HepG2 (cell line): ENCODE measurements at regions not wholly inside any gene's neighbourhood (a gene's known extent, or its start where the extent isn't known, plus 50 kb on each side); places are given as distances from the start of the nearest gene placed in this dataset.

Experiments used
- ATAC-seq: fragments of 200-7000 bp; cut with Tn5 transposase; 3 replicates; pipeline ENCODE4 v1.9.1; 2020; ENCODE audit warnings: mild to moderate bottlenecking, moderate library complexity
- BruUV-seq: library from RNA; stranded (reverse); fragments of 400-500 nt; replicated peaks from 2 replicates; lab custom pipeline; 2021; lab: Mats Ljungman, UMichigan
- CTCF ChIA-PET: fragments of 300-600 bp; formaldehyde crosslinking; extraction: SDS; loops from one replicate; lab custom pipeline; 2021; ENCODE audit warnings: low total read pairs, inconsistent platforms, low intra/inter-chr PET ratio; lab: Yijun Ruan, JAX
- POLR2A ChIA-PET: fragments of 350-600 bp; sonication (Branson Sonifier 250); formaldehyde crosslinking; loops from one replicate; lab custom pipeline; 2020; ENCODE audit warnings: antibody characterized with exemption, inconsistent platforms; lab: Yijun Ruan, JAX
- DNase-seq: peaks from one replicate; pipeline ENCODE4 v3.0.0-alpha.2; 2015; ENCODE audit warnings: low spot score
- FAIRE-seq: peaks from 3 replicates; lab custom pipeline; 2011; peaks lifted over from hg19 to GRCh38; lab: Jason Lieb, UNC
- H2AFZ ChIP-seq: one replicate; pipeline ENCODE4 v1.6.1; 2011; ENCODE audit warnings: low read length, inconsistent platforms
- H3K27ac ChIP-seq: fragments of 300-600 bp; 3 replicates; pipeline ENCODE4 v1.8.0; 2011; ENCODE audit warnings: mixed run types, mild to moderate bottlenecking, mixed read lengths, low read length, inconsistent platforms; ENCODE audit not compliant: insufficient read depth; ENCODE audit errors: extremely low read length
- H3K27me3 ChIP-seq, 2 experiments: fragments of 200-600 bp in 1 of 2; 2 replicates in 1 of 2; 3 replicates in 1 of 2; pipeline versions ENCODE4 v1.6.0 to v1.8.0; 2011; ENCODE audit warnings: low read length in 2 of 2, mild to moderate bottlenecking in 2 of 2, moderate library complexity in 2 of 2, inconsistent platforms in 1 of 2; ENCODE audit not compliant: insufficient read depth in 2 of 2, control insufficient read depth in 1 of 2
- H3K36me3 ChIP-seq, 2 experiments: fragments of 200-600 bp in 1 of 2; replicated peaks in 1 of 2; 2 replicates in 1 of 2; 3 replicates in 1 of 2; pipeline versions ENCODE4 v1.5.1 to v1.8.0; 2011; ENCODE audit warnings: low read length in 2 of 2, inconsistent platforms in 1 of 2; ENCODE audit not compliant: insufficient read depth in 2 of 2, control insufficient read depth in 1 of 2
- H3K4me1 ChIP-seq: 2 replicates; pipeline ENCODE4 v1.5.1; 2012; ENCODE audit warnings: low read length, inconsistent platforms; ENCODE audit not compliant: insufficient read depth
- H3K4me2 ChIP-seq: 2 replicates; pipeline ENCODE4 v1.6.0; 2011; ENCODE audit warnings: low read depth, low read length, inconsistent platforms
- H3K4me3 ChIP-seq, 3 experiments: fragments of 200-600 bp in 1 of 3; sonication (generic), shearing (Covaris generic) in 1 of 3; replicated peaks in 1 of 3; 2 replicates each; pipeline ENCODE4 v1.5.1; 2011 to 2016; ENCODE audit warnings: low read length in 3 of 3, inconsistent platforms in 2 of 3, low read depth in 2 of 3, mild to moderate bottlenecking in 2 of 3, control low read depth in 1 of 3, mixed read lengths in 1 of 3; ENCODE audit not compliant: insufficient read depth in 1 of 3
- H3K79me2 ChIP-seq: one replicate; pipeline ENCODE4 v1.6.1; 2011; ENCODE audit warnings: low read length, inconsistent platforms; ENCODE audit not compliant: insufficient read depth
- H3K9ac ChIP-seq: 2 replicates; pipeline ENCODE4 v1.6.0; 2011; ENCODE audit warnings: mild to moderate bottlenecking, low read depth, low read length, inconsistent platforms; ENCODE audit not compliant: insufficient read depth
- H3K9me3 ChIP-seq: 2 replicates; pipeline ENCODE4 v1.5.1; 2012; ENCODE audit warnings: mild to moderate bottlenecking, low read length
- H4K20me1 ChIP-seq: 2 replicates; pipeline ENCODE4 v1.6.0; 2011; ENCODE audit warnings: inconsistent platforms, mild to moderate bottlenecking, low read length, moderate library complexity; ENCODE audit not compliant: insufficient read depth
- CAMTA2 ChIP-seq: sonication (generic); formaldehyde crosslinking; IDR thresholded peaks from 2 replicates; pipeline ENCODE4 v1.4.0; 2020; ENCODE audit warnings: mild to moderate bottlenecking, missing genetic modification reagents, borderline replicate concordance
- DPF2 ChIP-seq: sonication (generic); formaldehyde crosslinking; IDR thresholded peaks from 2 replicates; pipeline ENCODE4 v1.4.0; 2020; ENCODE audit warnings: mild to moderate bottlenecking, low read depth, missing genetic modification reagents, borderline replicate concordance
- FOXA1 ChIP-seq, 2 experiments: fragments of 450-650 bp in 1 of 2; sonication (generic) in 1 of 2; formaldehyde crosslinking in 1 of 2; IDR thresholded peaks; 2 replicates each; pipeline versions ENCODE4 v1.4.0 to v1.6.1; 2016 to 2020; ENCODE audit warnings: missing genetic modification reagents in 1 of 2
- HDAC2 ChIP-seq: sonication (generic); formaldehyde crosslinking; IDR thresholded peaks from 2 replicates; pipeline ENCODE4 v1.4.0; 2020; ENCODE audit warnings: missing genetic modification reagents
- HOXA5 ChIP-seq: sonication (generic); formaldehyde crosslinking; IDR thresholded peaks from 2 replicates; pipeline ENCODE4 v1.4.0; 2020; ENCODE audit warnings: missing genetic modification reagents
- IKZF1 ChIP-seq: fragments of 450-650 bp; IDR thresholded peaks from 2 replicates; pipeline ENCODE4 v1.7.1; 2016
- ISL2 ChIP-seq: sonication (generic); formaldehyde crosslinking; IDR thresholded peaks from 2 replicates; pipeline ENCODE4 v1.5.0; 2020; ENCODE audit warnings: missing genetic modification reagents
- MED8 ChIP-seq: sonication (generic); formaldehyde crosslinking; IDR thresholded peaks from 2 replicates; pipeline ENCODE4 v1.8.1; 2023; ENCODE audit warnings: mild to moderate bottlenecking, missing genetic modification reagents; ENCODE audit not compliant: insufficient replicate concordance
- MYC ChIP-seq: sonication (generic); formaldehyde crosslinking; IDR thresholded peaks from 2 replicates; pipeline ENCODE4 v1.9.0; 2021; ENCODE audit warnings: missing genetic modification reagents, borderline replicate concordance
- RARA ChIP-seq: IDR thresholded peaks from 2 replicates; pipeline ENCODE4 v1.6.1; 2016; ENCODE audit warnings: missing genetic modification reagents, missing compliant biosample characterization
- SIX1 ChIP-seq: sonication (generic); formaldehyde crosslinking; IDR thresholded peaks from 2 replicates; pipeline ENCODE4 v1.4.0; 2020; ENCODE audit warnings: missing genetic modification reagents, borderline replicate concordance
- SKI ChIP-seq: fragments of 450-650 bp; IDR thresholded peaks from one replicate; pipeline ENCODE4 v1.6.1; 2018; ENCODE audit warnings: mild to moderate bottlenecking; ENCODE audit not compliant: partially characterized antibody
- THYN1 ChIP-seq: sonication (generic); formaldehyde crosslinking; IDR thresholded peaks from 2 replicates; pipeline ENCODE4 v1.8.1; 2023; ENCODE audit warnings: low read depth, mild to moderate bottlenecking, moderate library complexity, missing genetic modification reagents, borderline replicate concordance
- ZBTB20 ChIP-seq: sonication (generic); formaldehyde crosslinking; IDR thresholded peaks from 2 replicates; pipeline ENCODE4 v1.8.1; 2023; ENCODE audit warnings: missing genetic modification reagents, low read depth, mild to moderate bottlenecking, borderline replicate concordance
- ZMYM4 ChIP-seq: sonication (generic); formaldehyde crosslinking; IDR thresholded peaks from 2 replicates; pipeline ENCODE4 v1.8.1; 2023; ENCODE audit warnings: mild to moderate bottlenecking, missing genetic modification reagents
- ZNF460 ChIP-seq: sonication (generic); formaldehyde crosslinking; IDR thresholded peaks from 2 replicates; pipeline ENCODE4 v1.5.1; 2020; ENCODE audit warnings: missing genetic modification reagents, mild to moderate bottlenecking, borderline replicate concordance
- ZNF747 ChIP-seq: sonication (generic); formaldehyde crosslinking; IDR thresholded peaks from 2 replicates; pipeline ENCODE4 v1.8.1; 2023; ENCODE audit warnings: missing genetic modification reagents, mild to moderate bottlenecking, borderline replicate concordance
- ZSCAN5A ChIP-seq: sonication (generic); formaldehyde crosslinking; IDR thresholded peaks from 2 replicates; pipeline ENCODE4 v1.8.0; 2022; ENCODE audit warnings: mild to moderate bottlenecking, missing genetic modification reagents, borderline replicate concordance
- WGBS: methylation state at CpG from one replicate; pipeline ENCODE4 v1.1.6; 2017; ENCODE audit warnings: low lambda C conversion rate; 5-methylcytosine and 5-hydroxymethylcytosine counted together
- in situ Hi-C: cut with HindIII; loops from 2 replicates; pipeline ENCODE4 v1.10.0; 2017; ENCODE audit warnings: low pct_unique_long_range_greater_than_20kb; ENCODE audit not compliant: extremely low pct_ligation_motif_present
- intact Hi-C: fragments of 100-400 bp; cut with micrococcal nuclease; formaldehyde crosslinking; loops from one replicate; pipeline ENCODE4 v1.10.0; 2022; ENCODE audit not compliant: unreplicated experiment

DNA sequence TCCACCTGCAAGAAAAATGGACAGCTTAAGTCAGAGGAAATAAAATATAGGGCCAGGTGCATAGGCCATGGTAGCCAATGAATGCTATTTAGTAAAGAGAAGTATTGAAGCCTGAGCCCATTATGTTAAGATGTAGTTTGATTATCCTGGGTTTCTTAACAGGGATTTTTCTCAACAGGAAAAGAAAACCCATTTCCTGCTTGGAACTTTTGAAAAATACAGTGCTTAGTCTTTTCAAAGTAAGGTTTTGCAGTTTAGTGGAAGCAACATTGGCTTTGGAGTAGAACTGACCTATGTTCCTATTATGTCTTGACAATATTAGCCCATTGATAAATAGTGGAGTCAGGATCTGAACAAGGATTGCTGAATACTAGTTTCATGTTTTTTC lies 259.5 kb upstream of the TGFBR2 start:
- Histone ChIP-seq H3K4me2 (no peak overlapping the region), H3K79me2 (no peaks in the 10 kb centered on the region), H4K20me1 (no peaks in the 10 kb centered on the region), H3K9ac (no peak overlapping the region; the same call in 1 of the 2 replicates), H3K4me1 (peaks cover 95% of the 10 kb centered on the region), H3K36me3 (no peaks in the 10 kb centered on the region), H3K27me3 (no peaks in the 10 kb centered on the region), H3K9me3 (no peaks in the 10 kb centered on the region), H3K27ac (no peak overlapping the region)
- intact Hi-C loops (loop anchor here (5.0 to 10.0 kb wide), 3 partner anchors 92 to 260 kb away; partner anchors contain the start of gene TGFBR2), in situ Hi-C loops (no loop called here)
- BruUV-seq, result no TSS peak
- no peak for DNase-seq
- CTCF ChIA-PET, result no interaction called here
- ATAC-seq, result no peak
- no peak for FAIRE-seq
- TF ChIP-seq SIX1 (no peak), ZNF460 (no peak), CAMTA2 (no peak)
- TF ChIP-seq, all 625 proteins: peak for 0
- Histone ChIP-seq H2AFZ (no peak overlapping the region), H3K4me3 (no peak overlapping the region)
- POLR2A ChIA-PET, result interaction anchor here (1.2 to 3.4 kb wide), 4 partner anchors 27 to 260 kb away, joined by 3 to 30 read pairs (median 16); partner anchors contain the start of gene TGFBR2

DNA sequence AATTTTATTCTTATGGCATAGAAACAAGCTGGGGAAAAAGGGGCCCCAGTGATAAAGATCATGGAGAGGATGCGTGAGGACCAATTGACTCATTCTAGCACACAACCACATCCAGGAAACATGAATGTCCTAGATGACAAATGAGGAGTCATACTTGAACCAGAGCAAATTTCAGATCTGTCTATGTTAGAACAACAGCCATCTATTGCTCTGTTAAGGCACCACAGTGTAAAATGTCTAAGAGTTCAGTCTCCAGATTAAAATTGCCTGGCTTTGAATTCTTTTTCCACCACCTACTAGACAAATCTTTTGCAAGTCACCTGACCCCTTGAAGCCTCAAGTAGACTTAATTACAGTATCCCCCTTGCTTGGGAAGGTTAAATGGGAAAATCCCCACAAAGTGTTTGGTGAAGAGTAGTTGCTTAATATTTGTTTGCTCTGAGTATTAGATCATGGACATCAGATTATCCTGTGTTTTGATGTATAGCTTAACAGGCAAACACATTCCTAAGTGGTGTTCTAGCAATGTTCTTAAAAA lies 258.7 kb upstream of the TGFBR2 start:
- intact Hi-C loops (loop anchor here (2.0 to 10.0 kb wide), 4 partner anchors 93 to 260 kb away; partner anchors contain the start of gene TGFBR2), in situ Hi-C loops (no loop called here)
- BruUV-seq, result no TSS peak
- peak; percentile 87 for DNase-seq
- Histone ChIP-seq H3K27me3 (no peaks in the 10 kb centered on the region), H3K27ac (peak overlapping the region; percentile 62), H3K9ac (peak overlapping the region; percentile 30; the same call in 1 of the 2 replicates), H3K36me3 (no peaks in the 10 kb centered on the region), H3K9me3 (no peaks in the 10 kb centered on the region), H3K4me3 (no peak overlapping the region; a peak in 1 of 6 replicates), H3K79me2 (no peaks in the 10 kb centered on the region), H3K4me2 (peak overlapping the region; percentile 10; the same call in 1 of the 2 replicates), H4K20me1 (no peaks in the 10 kb centered on the region), H3K4me1 (peaks cover 93% of the 10 kb centered on the region), H2AFZ (no peak overlapping the region)
- ChIA-PET POLR2A (interaction anchor here (0.9 to 3.4 kb wide), 8 partner anchors 28 to 274 kb away, joined by 3 to 30 read pairs (median 4); partner anchors contain the start of gene TGFBR2), CTCF (no interaction called here)
- ATAC-seq, result peak; percentile 66
- peak; percentile 81 for FAIRE-seq
- WGBS, result 32% methylated on average over 1 of the region's 1 CpG
- peak; percentile 47; the same call in 1 of the 2 replicates for TF ChIP-seq HDAC2 (CRISPR knock-in tag)
- no peak for TF ChIP-seq FOXA1 (IDR thresholded peaks at IDR 0.05)
- peak; percentile 52; the same call in 1 of the 2 replicates for TF ChIP-seq FOXA1 (CRISPR knock-in tag; IDR thresholded peaks at IDR 0.05)
- TF ChIP-seq HOXA5, result no peak
- no peak for TF ChIP-seq IKZF1
- peak; percentile 44 for TF ChIP-seq RARA
- TF ChIP-seq SKI, result no peak
- TF ChIP-seq ZMYM4, result peak; percentile 56
- no peak for TF ChIP-seq DPF2
- no peak for TF ChIP-seq ZNF747 (CRISPR knock-in tag)
- 0 out of 2 replicates have a peak, but pooled peaks have one; percentile 3 for TF ChIP-seq ZSCAN5A (CRISPR knock-in tag)
- peak; percentile 96 for TF ChIP-seq ISL2 (CRISPR knock-in tag)
- peak; percentile 94 for TF ChIP-seq ZBTB20
- no peak for TF ChIP-seq THYN1 (CRISPR knock-in tag)
- no peak for TF ChIP-seq MED8
- TF ChIP-seq MYC (CRISPR knock-in tag), result no peak
